ENCODE measurements at regions not wholly inside any gene's neighbourhood (a gene's known extent, or its start where the extent isn't known, plus 50 kb on each side); places are given as distances from the start of the nearest gene placed in this dataset.

GRCh38 chr3:170707899-170708298 is 122.0 kb upstream of the SLC7A14 start:
- Histone ChIP-seq H2AFZ (ENCODE audit: low read length) (no peak overlapping the region), H3K27ac (ENCODE audit: low read length) (no peak overlapping the region), H3K9me2 (replicated peaks; ENCODE audit: insufficient read depth, low read length) (no peaks in the 10 kb centered on the region), H4K20me1 (ENCODE audit: insufficient read depth, low read length) (no peaks in the 10 kb centered on the region), H3K4me3 (ENCODE audit: low read length) (no peak overlapping the region), H3K4me2 (ENCODE audit: low read depth, low read length) (no peak overlapping the region), H3K9ac (ENCODE audit: low read length) (no peak overlapping the region), H3K36me3 (replicated peaks; ENCODE audit: insufficient read depth, low read length) (no peaks in the 10 kb centered on the region), H3K79me2 (ENCODE audit: low read length) (no peaks in the 10 kb centered on the region), H3K9me3 (replicated peaks; ENCODE audit: insufficient read depth, low read length) (no peaks in the 10 kb centered on the region), H3K27me3 (replicated peaks; ENCODE audit: insufficient read depth, low read length) (no peaks in the 10 kb centered on the region), H3K4me1 (ENCODE audit: low read length) (no peaks in the 10 kb centered on the region), H3F3A (ENCODE audit: insufficient read depth, low read length) (no peaks in the 10 kb centered on the region)
- no peak for DNase-seq
- TF ChIP-seq, protein P1, sequence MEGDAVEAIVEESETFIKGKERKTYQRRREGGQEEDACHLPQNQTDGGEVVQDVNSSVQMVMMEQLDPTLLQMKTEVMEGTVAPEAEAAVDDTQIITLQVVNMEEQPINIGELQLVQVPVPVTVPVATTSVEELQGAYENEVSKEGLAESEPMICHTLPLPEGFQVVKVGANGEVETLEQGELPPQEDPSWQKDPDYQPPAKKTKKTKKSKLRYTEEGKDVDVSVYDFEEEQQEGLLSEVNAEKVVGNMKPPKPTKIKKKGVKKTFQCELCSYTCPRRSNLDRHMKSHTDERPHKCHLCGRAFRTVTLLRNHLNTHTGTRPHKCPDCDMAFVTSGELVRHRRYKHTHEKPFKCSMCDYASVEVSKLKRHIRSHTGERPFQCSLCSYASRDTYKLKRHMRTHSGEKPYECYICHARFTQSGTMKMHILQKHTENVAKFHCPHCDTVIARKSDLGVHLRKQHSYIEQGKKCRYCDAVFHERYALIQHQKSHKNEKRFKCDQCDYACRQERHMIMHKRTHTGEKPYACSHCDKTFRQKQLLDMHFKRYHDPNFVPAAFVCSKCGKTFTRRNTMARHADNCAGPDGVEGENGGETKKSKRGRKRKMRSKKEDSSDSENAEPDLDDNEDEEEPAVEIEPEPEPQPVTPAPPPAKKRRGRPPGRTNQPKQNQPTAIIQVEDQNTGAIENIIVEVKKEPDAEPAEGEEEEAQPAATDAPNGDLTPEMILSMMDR (IDR thresholded peaks at IDR 0.05; ENCODE audit: low read length), result no peak
- TF ChIP-seq EZH2phosphoT487 (IDR thresholded peaks at IDR 0.05; ENCODE audit: low read length) (no peak), EZH2 (optimal IDR thresholded peaks at IDR 0.05; ENCODE audit: low read depth, low read length) (no peak)

GRCh38 chr3:170705131-170705530 is 119.3 kb upstream of the SLC7A14 start:
- Histone ChIP-seq H3F3A (ENCODE audit: insufficient read depth, low read length) (no peaks in the 10 kb centered on the region), H3K27me3 (replicated peaks; ENCODE audit: insufficient read depth, low read length) (no peaks in the 10 kb centered on the region), H3K36me3 (replicated peaks; ENCODE audit: insufficient read depth, low read length) (no peaks in the 10 kb centered on the region), H3K27ac (ENCODE audit: low read length) (no peak overlapping the region), H3K9me3 (replicated peaks; ENCODE audit: insufficient read depth, low read length) (no peaks in the 10 kb centered on the region), H3K4me3 (ENCODE audit: low read length) (no peak overlapping the region), H4K20me1 (ENCODE audit: insufficient read depth, low read length) (no peaks in the 10 kb centered on the region), H3K4me1 (ENCODE audit: low read length) (no peaks in the 10 kb centered on the region), H2AFZ (ENCODE audit: low read length) (no peak overlapping the region), H3K79me2 (ENCODE audit: low read length) (no peaks in the 10 kb centered on the region), H3K4me2 (ENCODE audit: low read depth, low read length) (no peak overlapping the region), H3K9me2 (replicated peaks; ENCODE audit: insufficient read depth, low read length) (no peaks in the 10 kb centered on the region), H3K9ac (ENCODE audit: low read length) (no peak overlapping the region)
- DNase-seq, result no peak
- TF ChIP-seq EZH2phosphoT487 (IDR thresholded peaks at IDR 0.05; ENCODE audit: low read length) (no peak), EZH2 (optimal IDR thresholded peaks at IDR 0.05; ENCODE audit: low read depth, low read length) (no peak)
- TF ChIP-seq, protein P1 (IDR thresholded peaks at IDR 0.05; ENCODE audit: low read length), result no peak

GRCh38 chr3:170703121-170703588 is 117.3 kb upstream of the SLC7A14 start:
- H3K36me3 ChIP-seq (replicated peaks; ENCODE audit: insufficient read depth, low read length), result no peaks in the 10 kb centered on the region
- no peaks in the 10 kb centered on the region for H3K4me1 ChIP-seq (ENCODE audit: low read length)
- TF ChIP-seq EZH2phosphoT487 (IDR thresholded peaks at IDR 0.05; ENCODE audit: low read length) (no peak), EZH2 (optimal IDR thresholded peaks at IDR 0.05; ENCODE audit: low read depth, low read length) (no peak)
- TF ChIP-seq, protein P1 (IDR thresholded peaks at IDR 0.05; ENCODE audit: low read length), result no peak
- H3K9ac ChIP-seq (ENCODE audit: low read length), result no peak overlapping the region
- H3K79me2 ChIP-seq (ENCODE audit: low read length), result no peaks in the 10 kb centered on the region
- H3K4me2 ChIP-seq (ENCODE audit: low read depth, low read length), result no peak overlapping the region
- no peak overlapping the region for H3K27ac ChIP-seq (ENCODE audit: low read length)
- H4K20me1 ChIP-seq (ENCODE audit: insufficient read depth, low read length), result no peaks in the 10 kb centered on the region
- no peak for DNase-seq
- no peaks in the 10 kb centered on the region for H3K9me2 ChIP-seq (replicated peaks; ENCODE audit: insufficient read depth, low read length)
- no peaks in the 10 kb centered on the region for H3K9me3 ChIP-seq (replicated peaks; ENCODE audit: insufficient read depth, low read length)
- H3K27me3 ChIP-seq (replicated peaks; ENCODE audit: insufficient read depth, low read length), result no peaks in the 10 kb centered on the region
- H3K4me3 ChIP-seq (ENCODE audit: low read length), result no peak overlapping the region
- no peaks in the 10 kb centered on the region for H3F3A ChIP-seq (ENCODE audit: insufficient read depth, low read length)
- no peak overlapping the region for H2AFZ ChIP-seq (ENCODE audit: low read length)

Measured in MM.1S (cell line).